GM19351 (cell line): ENCODE measurements at regions not wholly inside any gene's neighbourhood (a gene's known extent, or its start where the extent isn't known, plus 50 kb on each side); places are given as distances from the start of the nearest gene placed in this dataset.
"Not testable (repeated sequence)": the region's sequence is repeated elsewhere in the genome, so short reads cannot be mapped to it uniquely, and the experiment has no call there.

Experiments used
- ATAC-seq: cut with Tn5 transposase; IDR thresholded peaks from one replicate; pipeline ENCODE4 v1.9.1; 2021; ENCODE audit warnings: mild to moderate bottlenecking, moderate library complexity; ENCODE audit not compliant: unreplicated experiment

GRCh38 chr4:33737726-33738125 lies 2506.6 kb downstream of the ARAP2 start:
- ATAC-seq = no peak

- ATAC-seq = no peak
Observed at GRCh38 chr4:33739884-33740632, 2504.3 kb downstream of the ARAP2 start.

- not testable (repeated sequence) for ATAC-seq
Observed at GRCh38 chr4:33740871-33741270, 2503.4 kb downstream of the ARAP2 start.

- no peak for ATAC-seq
Observed at GRCh38 chr4:33746979-33747378, 2497.3 kb downstream of the ARAP2 start.

GRCh38 chr4:33751050-33751449 lies 2493.3 kb downstream of the ARAP2 start:
- ATAC-seq = no peak

- ATAC-seq = no peak
Observed at GRCh38 chr4:33772582-33772981, 2471.7 kb downstream of the ARAP2 start.

- ATAC-seq = no peak
Observed at GRCh38 chr4:33780952-33781791, 2463.1 kb downstream of the ARAP2 start.

- no peak for ATAC-seq
Observed at GRCh38 chr4:33785843-33786242, 2458.5 kb downstream of the ARAP2 start.

GRCh38 chr4:33802578-33802977 lies 2441.7 kb downstream of the ARAP2 start:
- peak; percentile 75 for ATAC-seq

- no peak for ATAC-seq
Observed at GRCh38 chr4:33825685-33826084, 2418.6 kb downstream of the ARAP2 start.

- not testable (repeated sequence) for ATAC-seq
Observed at GRCh38 chr4:33829356-33829755, 2415.0 kb downstream of the ARAP2 start.

- ATAC-seq = no peak
Observed at GRCh38 chr4:33831442-33832066, 2412.8 kb downstream of the ARAP2 start.

GRCh38 chr4:33835764-33836163 lies 2408.6 kb downstream of the ARAP2 start:
- ATAC-seq = not testable (repeated sequence)

- ATAC-seq = no peak
Observed at GRCh38 chr4:33837043-33837838, 2407.1 kb downstream of the ARAP2 start.

- no peak for ATAC-seq
Observed at GRCh38 chr4:33841120-33841519, 2403.2 kb downstream of the ARAP2 start.

- no peak for ATAC-seq
Observed at GRCh38 chr4:33850371-33850902, 2393.9 kb downstream of the ARAP2 start.

GRCh38 chr4:33853670-33854069 lies 2390.6 kb downstream of the ARAP2 start:
- not testable (repeated sequence) for ATAC-seq

GRCh38 chr4:33864290-33864859 lies 2379.9 kb downstream of the ARAP2 start:
- ATAC-seq = no peak

GRCh38 chr4:33873791-33874190 lies 2370.5 kb downstream of the ARAP2 start:
- no peak for ATAC-seq

- no peak for ATAC-seq
Observed at GRCh38 chr4:33878710-33879109, 2365.6 kb downstream of the ARAP2 start.
